WTC11 (cell line): ENCODE measurements at regions not wholly inside any gene's neighbourhood (a gene's known extent, or its start where the extent isn't known, plus 50 kb on each side); places are given as distances from the start of the nearest gene placed in this dataset.

ENCODE experiments used
- ATAC-seq: fragments of 200-7000 bp; cut with Tn5 transposase; 2 replicates; pipeline ENCODE4 v1.10.0; 2021; ENCODE audit warnings: mild to moderate bottlenecking, moderate library complexity
- CTCF ChIA-PET: fragments of 300-600 bp; sonication (Branson Sonifier 250); formaldehyde crosslinking; loops from one replicate; lab custom pipeline; 2021; ENCODE audit warnings: antibody characterized with exemption; lab: Charles Lee
- POLR2A ChIA-PET: fragments of 350-600 bp; sonication (Branson Sonifier 250); formaldehyde crosslinking; loops from one replicate; lab custom pipeline; 2021; ENCODE audit warnings: antibody characterized with exemption; lab: Charles Lee
- DNase-seq: peaks from one replicate; pipeline ENCODE4 v3.0.0; 2021; ENCODE audit warnings: low spot score
- H3K27ac Mint-ChIP-seq: 2 replicates; pipeline ENCODE4 v1.8.0; 2021; ENCODE audit warnings: mixed read lengths
- H3K27me3 Mint-ChIP-seq: 2 replicates; pipeline ENCODE4 v1.8.0; 2021; ENCODE audit warnings: low read depth, mild to moderate bottlenecking, moderate library complexity, mixed read lengths
- H3K36me3 Mint-ChIP-seq: 2 replicates; pipeline ENCODE4 v1.8.0; 2021; ENCODE audit warnings: mixed read lengths
- H3K4me1 Mint-ChIP-seq: 2 replicates; pipeline ENCODE4 v1.8.0; 2022; ENCODE audit warnings: mixed read lengths
- H3K4me3 Mint-ChIP-seq: 2 replicates; pipeline ENCODE4 v1.8.0; 2021; ENCODE audit warnings: mild to moderate bottlenecking, moderate library complexity, mixed read lengths
- H3K9me3 Mint-ChIP-seq: 2 replicates; pipeline ENCODE4 v1.8.0; 2021; ENCODE audit warnings: mixed read lengths
- CBFB ChIP-seq: sonication (generic); formaldehyde crosslinking; IDR thresholded peaks from 2 replicates; pipeline ENCODE4 v1.8.1; 2022; ENCODE audit warnings: mild to moderate bottlenecking, low read depth, missing genetic modification reagents
- CREB1 ChIP-seq: sonication (generic); formaldehyde crosslinking; IDR thresholded peaks from 2 replicates; pipeline ENCODE4 v1.8.0; 2023; ENCODE audit warnings: mild to moderate bottlenecking, missing genetic modification reagents
- CREM ChIP-seq: sonication (generic); formaldehyde crosslinking; IDR thresholded peaks from 2 replicates; pipeline ENCODE4 v1.8.1; 2022; ENCODE audit warnings: mild to moderate bottlenecking, missing genetic modification reagents, moderate library complexity
- E2F5 ChIP-seq: sonication (generic); formaldehyde crosslinking; IDR thresholded peaks from 2 replicates; pipeline ENCODE4 v1.8.1; 2022; ENCODE audit warnings: mild to moderate bottlenecking, moderate library complexity, missing genetic modification reagents
- FOXP1 ChIP-seq: sonication (generic); formaldehyde crosslinking; IDR thresholded peaks from 2 replicates; pipeline ENCODE4 v1.8.0; 2022; ENCODE audit warnings: missing genetic modification reagents, mild to moderate bottlenecking, moderate library complexity, borderline replicate concordance
- GRHL2 ChIP-seq: fragments of 250-450 bp; sonication (Bioruptor Pico); IDR thresholded peaks from 2 replicates; pipeline ENCODE4 v1.8.0; 2022; ENCODE audit warnings: mild to moderate bottlenecking, moderate library complexity; ENCODE audit not compliant: insufficient replicate concordance, severe bottlenecking
- KAT7 ChIP-seq: sonication (generic); formaldehyde crosslinking; IDR thresholded peaks from 2 replicates; pipeline ENCODE4 v1.8.1; 2023; ENCODE audit warnings: missing genetic modification reagents, mild to moderate bottlenecking, borderline replicate concordance
- NFYB ChIP-seq: sonication (generic); formaldehyde crosslinking; conservative IDR thresholded peaks from 2 replicates; pipeline ENCODE4 v1.8.0; 2022; ENCODE audit warnings: low read depth, missing genetic modification reagents
- SMAD4 ChIP-seq: sonication (generic); formaldehyde crosslinking; IDR thresholded peaks from 2 replicates; pipeline ENCODE4 v1.8.0; 2022; ENCODE audit warnings: mild to moderate bottlenecking, missing genetic modification reagents
- SOX15 ChIP-seq: fragments of 250-450 bp; sonication (Bioruptor Pico); IDR thresholded peaks from 2 replicates; pipeline ENCODE4 v1.9.0; 2021; ENCODE audit warnings: mild to moderate bottlenecking
- TEAD1 ChIP-seq: sonication (generic); formaldehyde crosslinking; IDR thresholded peaks from 2 replicates; pipeline ENCODE4 v1.8.0; 2022; ENCODE audit warnings: mild to moderate bottlenecking, missing genetic modification reagents
- TP53 ChIP-seq: sonication (generic); formaldehyde crosslinking; IDR thresholded peaks from 2 replicates; pipeline ENCODE4 v1.8.1; 2023; ENCODE audit warnings: mild to moderate bottlenecking, missing genetic modification reagents
- USF1 ChIP-seq: sonication (generic); formaldehyde crosslinking; IDR thresholded peaks from 2 replicates; pipeline ENCODE4 v1.8.0; 2022; ENCODE audit warnings: mild to moderate bottlenecking, missing genetic modification reagents
- ZBTB43 ChIP-seq: sonication (generic); formaldehyde crosslinking; IDR thresholded peaks from 2 replicates; pipeline ENCODE4 v1.8.1; 2023; ENCODE audit warnings: mild to moderate bottlenecking, missing genetic modification reagents
- ZNF281 ChIP-seq: sonication (generic); formaldehyde crosslinking; IDR thresholded peaks from 2 replicates; pipeline ENCODE4 v1.8.0; 2023; ENCODE audit warnings: mild to moderate bottlenecking, missing genetic modification reagents
- ZNF416 ChIP-seq: fragments of 250-450 bp; sonication (Bioruptor Pico); IDR thresholded peaks from 2 replicates; pipeline ENCODE4 v1.9.0; 2021; ENCODE audit warnings: mild to moderate bottlenecking, inconsistent platforms
- ZNF423 ChIP-seq: fragments of 250-450 bp; sonication (Bioruptor Pico); IDR thresholded peaks from 2 replicates; pipeline ENCODE4 v2.1.2; 2022; ENCODE audit warnings: mild to moderate bottlenecking, moderate library complexity
- TF ChIP-seq, protein P1 (sequence below): sonication (generic); formaldehyde crosslinking; IDR thresholded peaks from 2 replicates; pipeline ENCODE4 v1.8.0; 2023; ENCODE audit warnings: missing genetic modification reagents, mild to moderate bottlenecking, borderline replicate concordance
- TF ChIP-seq, protein P2 (sequence below): fragments of 250-450 bp; sonication (Bioruptor Pico); IDR thresholded peaks from 2 replicates; pipeline ENCODE4 v1.9.0; 2021; ENCODE audit warnings: moderate library complexity, mild to moderate bottlenecking, inconsistent platforms, borderline replicate concordance
- TF ChIP-seq, protein P3 (sequence below): fragments of 250-450 bp; sonication (Bioruptor Pico); IDR thresholded peaks from 2 replicates; pipeline ENCODE4 v1.8.0; 2021; ENCODE audit warnings: mild to moderate bottlenecking

DNA sequence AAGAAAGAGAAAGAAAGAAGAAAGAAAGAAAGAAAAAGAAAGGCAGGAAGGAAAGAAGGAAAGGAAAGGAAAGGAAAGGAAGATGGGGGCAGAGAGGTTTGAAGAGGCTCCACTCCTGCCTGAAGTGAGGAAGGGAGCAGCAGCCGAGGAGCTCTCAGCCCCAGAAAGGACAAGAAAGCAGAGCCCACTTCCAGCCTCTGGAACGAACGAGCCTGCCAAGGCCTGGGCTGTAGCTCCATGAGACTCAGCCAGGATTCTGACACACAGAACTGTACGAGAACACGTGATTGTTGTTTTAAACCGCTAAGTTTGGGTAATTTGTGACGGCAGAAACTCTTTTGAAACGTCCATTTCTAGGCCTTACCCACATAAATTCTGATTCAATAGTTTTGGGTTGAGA, 69.5 kb downstream of the TTLL2 start:
- POLR2A ChIA-PET: no interaction called here
- Mint-ChIP-seq H3K27me3 (no peaks in the 10 kb centered on the region), H3K27ac (no peak overlapping the region), H3K36me3 (no peaks in the 10 kb centered on the region), H3K4me3 (no peak overlapping the region), H3K9me3 (no peaks in the 10 kb centered on the region), H3K4me1 (no peaks in the 10 kb centered on the region)
- TF ChIP-seq SMAD4 (CRISPR knock-in tag) (no peak), ZBTB43 (no peak), CREM (CRISPR knock-in tag) (no peak), KAT7 (no peak), CBFB (no peak), USF1 (CRISPR knock-in tag) (no peak), FOXP1 (CRISPR knock-in tag) (no peak), NFYB (CRISPR knock-in tag) (no peak), SOX15 (no peak), ZNF281 (CRISPR knock-in tag) (no peak), GRHL2 (CRISPR knock-in tag) (no peak)
- TF ChIP-seq, protein P1, sequence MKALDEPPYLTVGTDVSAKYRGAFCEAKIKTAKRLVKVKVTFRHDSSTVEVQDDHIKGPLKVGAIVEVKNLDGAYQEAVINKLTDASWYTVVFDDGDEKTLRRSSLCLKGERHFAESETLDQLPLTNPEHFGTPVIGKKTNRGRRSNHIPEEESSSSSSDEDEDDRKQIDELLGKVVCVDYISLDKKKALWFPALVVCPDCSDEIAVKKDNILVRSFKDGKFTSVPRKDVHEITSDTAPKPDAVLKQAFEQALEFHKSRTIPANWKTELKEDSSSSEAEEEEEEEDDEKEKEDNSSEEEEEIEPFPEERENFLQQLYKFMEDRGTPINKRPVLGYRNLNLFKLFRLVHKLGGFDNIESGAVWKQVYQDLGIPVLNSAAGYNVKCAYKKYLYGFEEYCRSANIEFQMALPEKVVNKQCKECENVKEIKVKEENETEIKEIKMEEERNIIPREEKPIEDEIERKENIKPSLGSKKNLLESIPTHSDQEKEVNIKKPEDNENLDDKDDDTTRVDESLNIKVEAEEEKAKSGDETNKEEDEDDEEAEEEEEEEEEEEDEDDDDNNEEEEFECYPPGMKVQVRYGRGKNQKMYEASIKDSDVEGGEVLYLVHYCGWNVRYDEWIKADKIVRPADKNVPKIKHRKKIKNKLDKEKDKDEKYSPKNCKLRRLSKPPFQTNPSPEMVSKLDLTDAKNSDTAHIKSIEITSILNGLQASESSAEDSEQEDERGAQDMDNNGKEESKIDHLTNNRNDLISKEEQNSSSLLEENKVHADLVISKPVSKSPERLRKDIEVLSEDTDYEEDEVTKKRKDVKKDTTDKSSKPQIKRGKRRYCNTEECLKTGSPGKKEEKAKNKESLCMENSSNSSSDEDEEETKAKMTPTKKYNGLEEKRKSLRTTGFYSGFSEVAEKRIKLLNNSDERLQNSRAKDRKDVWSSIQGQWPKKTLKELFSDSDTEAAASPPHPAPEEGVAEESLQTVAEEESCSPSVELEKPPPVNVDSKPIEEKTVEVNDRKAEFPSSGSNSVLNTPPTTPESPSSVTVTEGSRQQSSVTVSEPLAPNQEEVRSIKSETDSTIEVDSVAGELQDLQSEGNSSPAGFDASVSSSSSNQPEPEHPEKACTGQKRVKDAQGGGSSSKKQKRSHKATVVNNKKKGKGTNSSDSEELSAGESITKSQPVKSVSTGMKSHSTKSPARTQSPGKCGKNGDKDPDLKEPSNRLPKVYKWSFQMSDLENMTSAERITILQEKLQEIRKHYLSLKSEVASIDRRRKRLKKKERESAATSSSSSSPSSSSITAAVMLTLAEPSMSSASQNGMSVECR (CRISPR knock-in tag): no peak
- TF ChIP-seq, protein P2, sequence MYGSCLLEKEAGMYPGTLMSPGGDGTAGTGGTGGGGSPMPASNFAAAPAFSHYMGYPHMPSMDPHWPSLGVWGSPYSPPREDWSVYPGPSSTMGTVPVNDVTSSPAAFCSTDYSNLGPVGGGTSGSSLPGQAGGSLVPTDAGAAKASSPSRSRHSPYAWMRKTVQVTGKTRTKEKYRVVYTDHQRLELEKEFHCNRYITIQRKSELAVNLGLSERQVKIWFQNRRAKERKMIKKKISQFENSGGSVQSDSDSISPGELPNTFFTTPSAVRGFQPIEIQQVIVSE (CRISPR knock-in tag): no peak
- TF ChIP-seq, protein P3, sequence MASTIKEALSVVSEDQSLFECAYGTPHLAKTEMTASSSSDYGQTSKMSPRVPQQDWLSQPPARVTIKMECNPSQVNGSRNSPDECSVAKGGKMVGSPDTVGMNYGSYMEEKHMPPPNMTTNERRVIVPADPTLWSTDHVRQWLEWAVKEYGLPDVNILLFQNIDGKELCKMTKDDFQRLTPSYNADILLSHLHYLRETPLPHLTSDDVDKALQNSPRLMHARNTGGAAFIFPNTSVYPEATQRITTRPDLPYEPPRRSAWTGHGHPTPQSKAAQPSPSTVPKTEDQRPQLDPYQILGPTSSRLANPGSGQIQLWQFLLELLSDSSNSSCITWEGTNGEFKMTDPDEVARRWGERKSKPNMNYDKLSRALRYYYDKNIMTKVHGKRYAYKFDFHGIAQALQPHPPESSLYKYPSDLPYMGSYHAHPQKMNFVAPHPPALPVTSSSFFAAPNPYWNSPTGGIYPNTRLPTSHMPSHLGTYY (CRISPR knock-in tag): no peak
- ATAC-seq (no peak), DNase-seq (no peak)
- CTCF ChIA-PET: interaction anchor here (0.6 kb wide), 1 partner anchor 110 kb away, joined by 4 read pairs; no protein-coding TSS in a partner anchor

GRCh38 chr6:167394820-167395219, 69.9 kb downstream of the TTLL2 start:
- ATAC-seq (no peak), DNase-seq (no peak)
- POLR2A ChIA-PET: no interaction called here
- H3K4me1 Mint-ChIP-seq: no peaks in the 10 kb centered on the region
- H3K36me3 Mint-ChIP-seq: no peaks in the 10 kb centered on the region
- CTCF ChIA-PET: interaction anchor here (0.6 kb wide), 1 partner anchor 110 kb away, joined by 4 read pairs; no protein-coding TSS in a partner anchor
- H3K27ac Mint-ChIP-seq: no peak overlapping the region
- no peaks in the 10 kb centered on the region for H3K27me3 Mint-ChIP-seq
- H3K4me3 Mint-ChIP-seq: no peak overlapping the region
- H3K9me3 Mint-ChIP-seq: no peaks in the 10 kb centered on the region
- TF ChIP-seq NFYB (CRISPR knock-in tag): no peak
- no peak for TF ChIP-seq CBFB
- TF ChIP-seq, protein P3 (CRISPR knock-in tag): no peak
- no peak for TF ChIP-seq CREB1 (CRISPR knock-in tag)
- no peak for TF ChIP-seq ZNF423 (CRISPR knock-in tag)
- no peak for TF ChIP-seq ZNF416 (CRISPR knock-in tag)
- TF ChIP-seq TEAD1 (CRISPR knock-in tag): no peak
- no peak for TF ChIP-seq E2F5 (CRISPR knock-in tag)
- TF ChIP-seq TP53 (CRISPR knock-in tag): no peak
